Osteocyte (in vitro differentiated cells): ENCODE measurements at regions not wholly inside any gene's neighbourhood (a gene's known extent, or its start where the extent isn't known, plus 50 kb on each side); places are given as distances from the start of the nearest gene placed in this dataset.

Experiments used
- DNase-seq: peaks from one replicate; pipeline ENCODE4 v3.0.0; 2021; ENCODE audit warnings: mixed read lengths; ENCODE audit not compliant: unreplicated experiment; ENCODE audit errors: extremely low spot score
- H3K27ac Mint-ChIP-seq: one replicate; pipeline ENCODE4 v1.8.0; 2021; ENCODE audit warnings: mild to moderate bottlenecking, mixed read lengths; ENCODE audit not compliant: unreplicated experiment
- H3K27me3 Mint-ChIP-seq: one replicate; pipeline ENCODE4 v1.8.0; 2021; ENCODE audit warnings: mixed read lengths; ENCODE audit not compliant: unreplicated experiment
- H3K36me3 Mint-ChIP-seq: one replicate; pipeline ENCODE4 v1.8.0; 2021; ENCODE audit warnings: mixed read lengths; ENCODE audit not compliant: unreplicated experiment
- H3K4me1 Mint-ChIP-seq: one replicate; pipeline ENCODE4 v1.8.0; 2021; ENCODE audit warnings: mixed read lengths; ENCODE audit not compliant: unreplicated experiment
- H3K4me3 Mint-ChIP-seq: one replicate; pipeline ENCODE4 v1.8.0; 2021; ENCODE audit warnings: mild to moderate bottlenecking, moderate library complexity, mixed read lengths; ENCODE audit not compliant: unreplicated experiment
- H3K9me3 Mint-ChIP-seq: one replicate; pipeline ENCODE4 v1.8.0; 2021; ENCODE audit warnings: mixed read lengths; ENCODE audit not compliant: unreplicated experiment
- TF ChIP-seq, protein P1 (sequence below): fragments of 200-600 bp; sonication (generic); IDR thresholded peaks from 2 replicates; pipeline ENCODE4 v1.5.0; 2021; ENCODE audit warnings: antibody characterized with exemption, mild to moderate bottlenecking, moderate library complexity

DNA sequence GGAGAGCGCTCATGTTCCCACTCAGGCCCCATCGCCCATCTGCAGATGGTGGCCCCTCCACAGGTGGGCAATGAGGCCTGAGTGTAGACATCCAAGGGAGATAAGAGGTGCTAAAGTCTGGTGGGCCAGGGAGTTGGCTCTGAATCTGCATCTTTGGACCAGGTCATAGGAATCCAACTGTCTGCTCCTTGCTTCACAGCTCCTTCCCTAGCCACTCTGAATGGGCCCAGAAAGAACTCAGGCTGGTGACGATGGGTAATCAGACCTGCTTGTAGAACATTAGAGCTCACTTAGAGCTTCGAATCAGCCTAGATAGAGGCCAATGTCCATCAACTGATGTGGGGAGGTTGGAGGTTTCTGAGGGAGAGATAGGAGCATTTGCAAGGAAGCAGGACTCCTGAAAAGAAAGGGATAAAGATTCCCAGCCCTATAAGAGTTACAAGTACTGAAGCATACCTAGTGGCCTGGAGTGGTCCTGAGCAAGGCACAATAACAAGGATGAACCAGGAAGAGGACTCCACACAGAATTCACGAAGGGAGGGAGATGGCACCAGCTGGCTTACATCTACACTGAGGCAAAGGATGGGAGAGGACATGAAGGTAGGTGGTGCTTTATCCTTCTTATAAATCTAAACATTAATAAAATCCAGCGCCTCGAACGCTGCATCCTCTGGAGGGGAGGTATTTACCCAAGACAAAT, 132.8 kb upstream of the ALDH1B1 start:
- Mint-ChIP-seq H3K4me1 (no peaks in the 10 kb centered on the region), H3K4me3 (no peak overlapping the region), H3K27ac (no peak overlapping the region), H3K27me3 (peaks cover 36% of the 10 kb centered on the region), H3K9me3 (peaks cover 16% of the 10 kb centered on the region), H3K36me3 (no peaks in the 10 kb centered on the region)
- DNase-seq, result peak; percentile 56
- TF ChIP-seq, protein P1, sequence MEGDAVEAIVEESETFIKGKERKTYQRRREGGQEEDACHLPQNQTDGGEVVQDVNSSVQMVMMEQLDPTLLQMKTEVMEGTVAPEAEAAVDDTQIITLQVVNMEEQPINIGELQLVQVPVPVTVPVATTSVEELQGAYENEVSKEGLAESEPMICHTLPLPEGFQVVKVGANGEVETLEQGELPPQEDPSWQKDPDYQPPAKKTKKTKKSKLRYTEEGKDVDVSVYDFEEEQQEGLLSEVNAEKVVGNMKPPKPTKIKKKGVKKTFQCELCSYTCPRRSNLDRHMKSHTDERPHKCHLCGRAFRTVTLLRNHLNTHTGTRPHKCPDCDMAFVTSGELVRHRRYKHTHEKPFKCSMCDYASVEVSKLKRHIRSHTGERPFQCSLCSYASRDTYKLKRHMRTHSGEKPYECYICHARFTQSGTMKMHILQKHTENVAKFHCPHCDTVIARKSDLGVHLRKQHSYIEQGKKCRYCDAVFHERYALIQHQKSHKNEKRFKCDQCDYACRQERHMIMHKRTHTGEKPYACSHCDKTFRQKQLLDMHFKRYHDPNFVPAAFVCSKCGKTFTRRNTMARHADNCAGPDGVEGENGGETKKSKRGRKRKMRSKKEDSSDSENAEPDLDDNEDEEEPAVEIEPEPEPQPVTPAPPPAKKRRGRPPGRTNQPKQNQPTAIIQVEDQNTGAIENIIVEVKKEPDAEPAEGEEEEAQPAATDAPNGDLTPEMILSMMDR, result no peak

DNA sequence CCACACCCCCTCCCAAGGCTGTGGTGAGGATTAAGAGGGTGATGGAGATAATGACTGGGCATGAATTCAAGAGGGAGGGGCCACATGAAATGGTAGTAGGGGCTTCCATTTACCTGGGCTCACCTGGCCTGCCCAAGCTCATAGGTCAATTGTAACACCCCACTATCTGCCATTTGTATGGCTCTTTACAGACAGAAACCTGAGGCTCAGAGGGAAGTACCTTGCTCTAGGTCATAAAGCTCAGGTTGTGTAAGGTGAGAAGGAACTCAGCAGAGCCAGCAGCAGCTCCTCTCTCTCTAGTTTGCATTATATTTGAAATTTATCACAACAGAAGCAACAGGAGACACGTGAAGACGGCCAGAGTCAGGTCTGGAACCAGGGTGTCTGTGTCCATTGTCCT, 133.4 kb upstream of the ALDH1B1 start:
- peak; percentile 53 for DNase-seq
- TF ChIP-seq, protein P1, result no peak
- H3K27ac Mint-ChIP-seq, result no peak overlapping the region
- H3K4me3 Mint-ChIP-seq, result no peak overlapping the region
- peaks cover 31% of the 10 kb centered on the region for H3K27me3 Mint-ChIP-seq
- no peaks in the 10 kb centered on the region for H3K36me3 Mint-ChIP-seq
- H3K4me1 Mint-ChIP-seq, result no peaks in the 10 kb centered on the region
- H3K9me3 Mint-ChIP-seq, result peaks cover 11% of the 10 kb centered on the region

DNA sequence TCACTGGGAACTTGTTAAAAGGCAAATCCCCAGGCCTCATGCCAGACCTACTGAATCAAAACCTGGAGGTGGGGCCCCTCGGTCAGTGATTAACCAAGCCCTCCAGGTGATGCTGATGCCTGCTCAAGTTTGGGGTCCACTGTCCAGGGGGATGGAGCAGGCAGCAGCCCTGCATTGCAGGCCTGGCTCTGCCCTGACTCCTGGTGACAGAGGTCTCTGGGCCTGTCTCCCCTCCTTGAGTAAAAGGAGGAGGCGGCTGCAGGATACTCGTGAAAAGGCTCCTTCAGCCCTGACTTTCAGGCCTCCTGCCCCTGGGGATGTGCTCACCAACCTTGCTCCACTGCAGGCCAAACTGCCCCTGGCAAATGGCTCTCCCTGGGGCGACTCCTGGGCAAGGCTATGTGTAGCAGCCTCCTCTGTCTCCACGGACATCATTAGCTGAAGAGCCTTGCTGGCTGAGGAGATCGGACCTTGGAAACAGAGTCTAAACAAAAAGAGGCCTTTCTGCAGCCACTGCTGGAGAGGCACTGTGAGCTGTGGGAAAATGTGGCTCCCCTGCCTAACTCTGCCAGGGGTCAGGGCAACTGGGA, 134.8 kb upstream of the ALDH1B1 start:
- Mint-ChIP-seq H3K27me3 (peaks cover 19% of the 10 kb centered on the region), H3K36me3 (no peaks in the 10 kb centered on the region), H3K9me3 (peaks cover 8% of the 10 kb centered on the region), H3K27ac (no peak overlapping the region), H3K4me3 (no peak overlapping the region), H3K4me1 (no peaks in the 10 kb centered on the region)
- peak; percentile 65 for DNase-seq
- TF ChIP-seq, protein P1, result no peak

DNA sequence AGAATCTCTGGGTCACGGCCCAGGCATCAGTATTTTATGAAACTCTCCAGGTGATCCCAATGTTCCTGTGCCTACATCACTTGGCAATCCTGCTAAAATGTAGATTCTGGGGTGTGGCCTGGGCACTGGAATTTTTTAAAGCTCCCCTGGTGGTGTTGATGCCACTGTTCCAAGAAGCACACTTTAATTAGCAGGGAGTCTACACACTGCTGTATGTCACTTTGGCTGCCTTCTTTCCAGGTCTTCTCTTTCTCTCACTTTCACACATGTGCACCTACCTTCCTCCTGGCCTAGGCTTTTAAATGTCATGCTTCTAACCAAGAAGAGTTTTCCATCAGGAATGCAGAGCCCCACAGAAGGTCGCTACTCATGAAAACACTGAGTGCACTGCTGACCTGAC, 136.0 kb upstream of the ALDH1B1 start:
- no peaks in the 10 kb centered on the region for H3K36me3 Mint-ChIP-seq
- H3K4me1 Mint-ChIP-seq, result no peaks in the 10 kb centered on the region
- peak; percentile 36 for DNase-seq
- H3K4me3 Mint-ChIP-seq, result no peak overlapping the region
- peaks cover 8% of the 10 kb centered on the region for H3K9me3 Mint-ChIP-seq
- H3K27ac Mint-ChIP-seq, result no peak overlapping the region
- peaks cover 22% of the 10 kb centered on the region for H3K27me3 Mint-ChIP-seq
- TF ChIP-seq, protein P1, result no peak

DNA sequence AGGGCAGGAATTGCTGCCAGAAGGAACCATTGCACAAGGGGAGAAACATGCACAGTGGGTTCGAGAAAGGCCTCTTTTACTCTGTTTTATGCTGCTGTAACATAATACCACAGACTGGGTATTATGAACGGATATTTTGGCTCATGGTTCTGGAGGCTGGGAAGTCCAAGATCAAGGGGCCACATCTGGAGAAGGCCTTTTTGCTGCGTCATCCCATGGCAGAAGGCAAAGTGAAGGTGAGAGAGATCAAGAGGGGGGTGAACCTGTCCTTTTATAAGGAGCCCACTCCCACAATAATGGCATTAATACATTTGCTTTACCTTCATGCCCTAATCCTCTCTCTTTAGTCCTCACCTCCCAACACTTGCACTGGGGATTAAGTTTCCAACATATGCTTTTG, 136.9 kb upstream of the ALDH1B1 start:
- TF ChIP-seq, protein P1, result no peak
- peaks cover 25% of the 10 kb centered on the region for H3K27me3 Mint-ChIP-seq
- no peaks in the 10 kb centered on the region for H3K4me1 Mint-ChIP-seq
- H3K27ac Mint-ChIP-seq, result no peak overlapping the region
- peak; percentile 8 for DNase-seq
- H3K36me3 Mint-ChIP-seq, result no peaks in the 10 kb centered on the region
- no peak overlapping the region for H3K4me3 Mint-ChIP-seq
- H3K9me3 Mint-ChIP-seq, result peaks cover 8% of the 10 kb centered on the region
